CD1c-positive myeloid dendritic cell (primary cell): ENCODE measurements at regions not wholly inside any gene's neighbourhood (a gene's known extent, or its start where the extent isn't known, plus 50 kb on each side); places are given as distances from the start of the nearest gene placed in this dataset.
"Not testable (repeated sequence)": the region's sequence is repeated elsewhere in the genome, so short reads cannot be mapped to it uniquely, and the experiment has no call there.

Experiments used
- DNase-seq: peaks from one replicate; pipeline ENCODE4 v3.0.0-alpha.2; 2016; ENCODE audit errors: extremely low spot score

- DNase-seq = no peak
These were observed 154.0 kb downstream of the REEP3 start for GRCh38 chr10:63675171-63675570.

GRCh38 chr10:63677001-63677400, 155.8 kb downstream of the REEP3 start:
- DNase-seq = no peak

DNA sequence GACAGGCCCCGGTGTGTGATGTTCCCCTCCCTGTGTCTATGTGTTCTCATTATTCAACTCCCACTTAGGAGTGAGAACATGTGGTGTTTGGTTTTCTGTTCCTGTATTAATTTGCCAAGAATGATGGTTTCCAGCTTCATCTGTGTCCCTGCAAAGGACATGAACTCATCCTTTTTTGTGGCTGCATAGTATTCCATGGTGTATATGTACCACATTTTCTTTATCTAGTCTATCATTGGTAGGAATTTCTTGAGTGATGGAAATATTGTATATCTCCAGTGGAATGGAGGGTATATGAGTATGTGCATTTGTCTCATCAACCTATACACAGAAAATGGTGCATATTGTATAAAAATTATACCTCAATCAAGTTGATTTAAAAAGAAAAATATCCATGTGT, 159.3 kb downstream of the REEP3 start:
- DNase-seq = not testable (repeated sequence)

DNA sequence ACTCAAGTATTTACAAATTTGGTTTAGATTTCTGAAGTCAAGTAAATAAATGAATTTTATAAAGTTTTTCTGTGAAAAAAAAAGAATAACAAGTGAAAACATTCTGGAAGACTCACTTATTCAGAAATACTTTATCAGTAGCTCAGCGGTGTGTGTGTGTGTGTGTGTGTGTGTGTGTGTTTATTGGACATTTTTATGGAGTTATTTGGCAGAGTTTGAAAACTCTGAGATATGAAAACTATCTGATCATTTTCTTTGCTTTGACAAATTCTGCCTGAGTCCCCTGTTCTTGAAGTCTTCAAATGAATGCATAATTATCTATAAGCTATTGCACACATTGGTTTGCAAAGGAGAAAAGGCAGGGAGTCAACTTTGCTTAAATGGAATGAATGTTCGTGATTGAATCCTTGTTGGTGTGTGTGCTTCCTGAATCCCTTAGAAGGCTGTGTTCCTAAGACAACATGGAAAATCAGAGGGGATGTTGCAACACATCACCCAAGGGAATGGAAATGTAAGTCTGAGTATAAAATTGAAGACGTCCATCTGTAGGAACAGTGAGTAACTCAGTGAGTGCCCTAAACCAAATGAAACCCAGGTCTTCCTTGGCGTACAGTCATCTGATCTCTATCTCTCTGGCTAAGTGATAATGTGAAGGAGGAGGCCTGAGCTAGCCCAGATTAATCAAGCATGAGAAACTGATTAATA, 160.9 kb downstream of the REEP3 start:
- no peak for DNase-seq

GRCh38 chr10:63682698-63683052, 161.5 kb downstream of the REEP3 start:
- DNase-seq = not testable (repeated sequence)

DNA sequence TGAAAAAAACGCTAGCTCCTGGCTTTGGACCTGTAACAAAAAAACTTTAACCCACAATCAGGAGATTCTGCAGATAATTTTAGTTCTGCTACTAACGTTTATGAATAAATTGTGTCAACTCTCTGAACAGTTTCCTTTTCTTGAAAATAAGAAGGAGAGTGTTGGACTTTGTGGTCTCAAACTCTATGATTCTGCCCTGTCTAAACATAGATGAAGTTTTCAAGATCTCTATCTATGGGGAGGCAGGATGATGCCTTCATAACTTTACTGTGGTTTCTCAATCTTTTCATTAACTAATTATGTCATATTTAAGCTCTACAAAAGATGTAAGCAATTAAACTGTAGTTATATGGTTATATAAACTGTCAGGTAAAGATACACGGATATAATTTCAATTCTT, 162.0 kb downstream of the REEP3 start:
- no peak for DNase-seq

DNA sequence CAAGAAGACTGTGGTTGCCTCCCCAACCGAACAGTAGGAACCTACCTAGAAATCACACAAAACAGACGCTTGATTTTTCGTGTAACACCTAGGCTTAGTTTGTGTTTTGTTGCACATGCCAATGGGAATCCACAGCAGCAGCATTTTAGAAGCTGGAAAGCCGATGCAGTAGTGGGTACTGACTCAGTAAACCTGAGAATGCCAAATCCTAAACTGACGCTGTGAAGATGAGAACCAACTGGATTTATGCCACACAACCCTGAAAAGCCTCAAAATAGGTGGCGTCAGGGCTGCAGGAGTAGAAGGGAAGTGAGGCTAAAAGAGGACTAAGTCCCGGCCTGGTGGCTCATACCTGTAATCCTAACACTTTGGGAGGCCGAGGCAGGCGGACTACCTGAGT, 162.5 kb downstream of the REEP3 start:
- DNase-seq = no peak

DNA sequence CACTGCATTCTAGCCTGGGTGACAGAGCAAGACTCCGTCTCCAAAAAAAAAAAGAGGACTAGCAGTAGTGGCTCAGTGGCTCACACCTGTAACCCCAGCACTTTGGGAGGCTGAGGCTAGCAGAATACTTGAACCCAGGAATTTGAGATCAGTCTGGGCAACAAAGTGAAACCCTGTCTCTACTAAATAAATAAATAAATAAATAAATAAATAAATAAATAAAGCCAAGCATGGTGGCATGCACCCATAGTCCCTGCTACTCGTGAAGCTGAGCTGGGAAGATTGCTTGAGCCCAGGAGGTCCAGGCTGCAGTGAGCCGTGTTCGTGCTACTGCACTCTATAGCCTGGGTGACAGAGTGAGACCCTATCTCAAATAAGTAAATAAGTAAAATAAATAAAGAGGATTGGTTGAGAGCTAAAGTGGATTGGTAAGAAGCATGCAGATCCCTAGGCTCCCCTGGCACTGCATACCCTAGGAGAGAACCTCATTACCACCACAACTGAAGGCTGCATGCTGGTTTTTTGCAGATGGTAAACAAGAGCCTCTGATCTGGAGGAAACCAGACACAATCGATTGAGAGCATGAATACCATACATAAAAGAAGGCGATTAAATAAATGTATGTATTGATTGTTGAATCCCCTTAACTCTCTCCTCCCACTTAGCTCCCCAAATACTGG, 163.2 kb downstream of the REEP3 start:
- no peak for DNase-seq

DNA sequence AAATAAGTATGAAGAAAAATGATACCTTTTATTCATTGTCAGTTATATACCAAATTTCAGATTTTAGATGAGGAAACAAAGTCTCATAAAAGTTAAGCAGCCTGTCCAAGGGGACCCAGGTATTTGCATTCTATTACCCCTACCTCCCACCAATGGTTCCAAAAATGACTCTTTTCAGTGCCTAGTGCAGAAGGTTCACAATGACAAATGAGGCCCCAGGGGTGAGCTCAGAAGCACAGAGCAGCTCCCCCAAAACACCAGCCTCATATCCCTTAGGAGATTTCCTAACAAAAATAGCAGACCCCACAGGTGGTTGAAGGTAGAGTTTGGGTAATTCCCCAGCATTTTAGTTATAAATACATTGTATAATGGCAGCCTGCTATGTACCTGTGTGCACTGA, 168.6 kb downstream of the REEP3 start:
- no peak for DNase-seq

DNA sequence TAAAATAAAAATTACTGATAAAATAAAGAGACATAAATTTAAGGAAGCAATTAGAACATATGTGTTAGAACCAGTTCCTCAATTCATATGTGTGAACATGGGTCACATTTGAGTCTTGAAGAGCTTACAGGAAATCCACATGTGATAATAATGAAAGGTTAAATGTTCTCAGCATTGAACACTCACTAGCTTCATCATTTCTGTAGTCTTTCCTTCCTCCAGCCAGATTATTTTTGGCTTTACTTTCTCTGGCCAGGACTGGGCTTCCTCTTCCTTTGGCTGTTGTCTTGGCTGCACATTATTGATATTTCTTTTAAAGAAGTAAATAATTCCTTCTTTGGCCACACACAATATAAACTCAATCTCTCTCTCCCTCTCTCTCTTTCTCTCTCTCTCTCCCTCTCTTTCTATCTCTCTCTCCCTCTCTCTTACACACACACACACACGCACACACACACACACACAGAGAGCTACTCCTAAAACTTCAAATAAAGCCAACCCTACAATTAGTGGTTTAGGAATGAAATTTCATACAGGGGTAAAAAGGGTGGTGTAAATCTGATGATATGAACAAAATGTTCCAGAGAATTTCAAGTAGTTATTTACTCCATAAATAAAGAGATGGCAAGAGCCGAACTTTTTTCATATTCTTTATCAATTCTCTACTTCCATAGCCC, 171.2 kb downstream of the REEP3 start:
- DNase-seq = peak; percentile 79

- DNase-seq = peak; percentile 62
These were observed 171.8 kb downstream of the REEP3 start for GRCh38 chr10:63693021-63693420.

DNA sequence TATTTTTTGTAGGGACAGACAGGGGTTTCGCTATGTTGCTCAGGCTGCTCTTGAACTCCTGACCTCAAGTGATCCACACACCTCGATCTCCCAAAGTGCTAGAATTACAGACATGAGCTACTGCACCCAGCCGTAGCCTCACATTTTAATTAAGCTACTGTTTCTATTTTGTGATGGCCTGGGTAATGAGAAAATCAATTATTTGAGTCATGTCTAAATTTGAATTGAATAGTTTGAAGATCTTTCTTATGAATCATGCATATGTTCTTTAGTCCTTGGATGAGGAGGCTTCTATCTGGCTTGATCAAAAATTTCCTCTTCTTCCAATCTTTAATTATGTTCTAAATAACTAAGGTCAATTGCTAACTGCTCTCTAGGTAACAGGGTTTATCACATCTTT, 175.0 kb downstream of the REEP3 start:
- DNase-seq = no peak

- peak; percentile 25 for DNase-seq
These were observed 177.0 kb downstream of the REEP3 start for GRCh38 chr10:63697956-63698786.

DNA sequence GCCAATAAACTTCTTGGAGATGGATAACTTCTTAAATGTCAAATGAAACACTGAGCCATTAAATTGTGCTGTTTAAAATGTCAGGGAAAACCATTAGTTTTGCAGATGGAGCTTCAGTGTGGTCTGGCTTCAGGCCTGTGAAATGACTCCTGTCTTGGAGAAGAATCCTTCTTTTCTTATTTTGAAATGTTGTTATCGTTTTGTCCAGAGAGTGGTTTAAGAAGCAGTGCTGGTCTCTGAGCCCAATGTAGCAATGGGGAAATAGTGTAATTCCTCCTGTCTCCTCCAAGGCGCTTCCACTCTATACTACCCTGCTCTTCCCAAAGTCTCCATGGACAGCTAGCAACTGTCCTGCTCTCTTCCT, 177.6 kb downstream of the REEP3 start:
- no peak for DNase-seq

GRCh38 chr10:63699785-63700613, 178.8 kb downstream of the REEP3 start:
- DNase-seq = peak; percentile 47

DNA sequence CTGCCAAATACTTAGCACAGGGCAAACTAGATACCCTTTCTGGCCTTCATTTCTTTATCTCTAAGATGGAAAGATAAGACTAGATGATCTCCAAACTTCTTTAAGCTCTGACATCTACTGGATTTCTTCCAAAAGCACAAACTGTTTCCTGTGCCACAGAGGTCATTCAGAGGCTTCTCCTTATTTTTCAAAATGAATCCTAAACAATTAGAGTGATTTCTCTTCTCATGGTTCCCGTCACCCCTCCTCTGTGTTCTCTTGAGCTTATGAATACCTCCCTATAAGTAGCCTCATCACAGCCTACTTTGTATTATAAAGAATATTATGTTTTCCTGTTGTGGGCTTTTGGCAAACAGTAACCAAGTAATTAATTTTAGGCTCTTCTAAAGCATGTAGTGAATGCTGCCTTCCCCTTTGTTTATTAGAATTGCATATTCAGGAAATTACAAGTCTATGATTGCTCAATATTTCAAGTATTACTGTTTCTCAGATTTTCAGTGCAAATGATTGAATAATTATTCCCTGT, 179.5 kb downstream of the REEP3 start:
- peak; percentile 69 for DNase-seq

DNA sequence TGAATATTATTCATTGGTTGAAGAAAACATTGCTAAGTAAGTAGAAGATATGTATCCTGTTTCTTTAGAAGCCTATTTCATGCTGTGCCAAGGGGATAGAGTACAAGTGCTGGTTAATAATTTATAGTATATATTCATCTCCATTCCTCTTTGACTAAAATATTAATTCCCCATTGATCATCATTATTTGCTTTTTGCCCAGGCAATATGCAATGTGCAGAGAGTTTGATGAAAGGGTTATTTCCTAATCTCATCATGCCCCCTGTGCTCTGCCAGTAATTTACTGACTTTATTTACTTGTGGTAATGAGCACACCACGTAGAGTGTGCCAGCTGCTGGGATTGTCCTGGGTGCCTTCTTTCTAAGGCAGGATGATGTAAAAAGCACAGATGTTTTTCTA, 180.9 kb downstream of the REEP3 start:
- DNase-seq = no peak

GRCh38 chr10:63703113-63703670, 182.0 kb downstream of the REEP3 start:
- DNase-seq = peak; percentile 92

DNA sequence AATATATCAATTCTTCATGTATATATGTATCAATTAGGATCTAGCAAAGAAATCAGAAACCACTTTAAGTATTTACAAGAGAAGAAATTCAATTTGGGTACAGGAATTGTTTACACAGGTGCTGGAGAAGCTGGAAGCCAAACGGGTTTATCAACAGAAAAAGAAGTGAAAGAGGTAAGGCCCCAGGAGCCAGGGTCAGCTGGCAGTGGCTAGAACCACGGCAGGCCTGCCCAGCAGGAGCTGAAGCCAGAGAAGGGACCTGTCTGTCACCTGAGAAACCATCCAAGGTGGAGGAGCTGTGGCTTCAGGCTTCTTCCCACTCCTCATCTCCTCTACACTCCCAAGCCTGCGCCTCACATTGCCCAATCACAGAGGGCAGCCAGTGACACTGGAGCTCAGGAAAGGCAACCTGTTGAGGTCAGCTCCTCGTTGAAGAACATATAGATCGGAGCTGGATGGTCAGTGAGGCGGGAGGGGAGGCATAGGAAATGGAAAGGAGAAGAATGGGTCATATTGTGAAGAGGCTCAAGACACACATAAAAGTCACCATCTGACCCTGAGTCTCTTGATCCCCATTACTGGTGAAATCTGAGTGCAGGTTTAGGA, 182.6 kb downstream of the REEP3 start:
- DNase-seq = peak; percentile 15

DNA sequence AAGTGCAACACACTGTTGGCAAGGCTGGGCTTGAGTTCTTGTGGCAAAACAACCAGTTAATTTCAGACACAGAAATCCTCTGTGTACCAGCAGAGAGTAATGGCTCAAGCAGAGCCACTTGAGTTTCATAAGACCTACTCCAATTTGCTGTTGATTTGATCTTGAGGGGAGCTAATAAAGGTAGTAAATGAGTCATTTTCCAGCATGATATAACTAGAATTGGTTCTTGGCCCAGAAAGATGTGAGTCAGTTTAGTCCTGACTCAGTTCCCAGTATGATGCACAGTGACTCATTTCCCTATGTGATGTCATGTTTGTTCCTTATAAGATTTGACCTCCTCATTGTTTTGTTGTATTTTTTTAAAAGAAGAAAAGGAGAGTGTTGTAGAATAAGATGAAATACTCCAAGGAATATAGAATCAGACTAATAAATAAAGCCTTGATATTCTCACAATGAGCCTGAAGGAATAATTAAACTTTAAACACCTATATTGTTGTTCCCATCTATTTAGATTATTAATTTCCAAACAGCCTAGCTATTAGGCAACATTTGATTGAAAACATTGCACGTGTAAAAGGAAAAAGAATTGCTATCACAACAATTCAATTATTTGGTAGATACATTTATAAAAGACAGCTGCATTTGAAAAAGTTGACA, 186.2 kb downstream of the REEP3 start:
- peak; percentile 91 for DNase-seq
